ENCODE measurements at regions not wholly inside any gene's neighbourhood (a gene's known extent, or its start where the extent isn't known, plus 50 kb on each side); places are given as distances from the start of the nearest gene placed in this dataset.

GRCh38 chr11:87819151-87819550 is 356.1 kb downstream of the RAB38 start:
- TF ChIP-seq CTCF (IDR thresholded peaks at IDR 0.05) (no peak), EP300 (IDR thresholded peaks at IDR 0.05) (no peak), POLR2A (IDR thresholded peaks at IDR 0.05) (no peak)

All from tibial nerve (tissue), 4 donors.